ENCODE measurements at regions not wholly inside any gene's neighbourhood (a gene's known extent, or its start where the extent isn't known, plus 50 kb on each side); places are given as distances from the start of the nearest gene placed in this dataset.

- TF ChIP-seq, protein P1, sequence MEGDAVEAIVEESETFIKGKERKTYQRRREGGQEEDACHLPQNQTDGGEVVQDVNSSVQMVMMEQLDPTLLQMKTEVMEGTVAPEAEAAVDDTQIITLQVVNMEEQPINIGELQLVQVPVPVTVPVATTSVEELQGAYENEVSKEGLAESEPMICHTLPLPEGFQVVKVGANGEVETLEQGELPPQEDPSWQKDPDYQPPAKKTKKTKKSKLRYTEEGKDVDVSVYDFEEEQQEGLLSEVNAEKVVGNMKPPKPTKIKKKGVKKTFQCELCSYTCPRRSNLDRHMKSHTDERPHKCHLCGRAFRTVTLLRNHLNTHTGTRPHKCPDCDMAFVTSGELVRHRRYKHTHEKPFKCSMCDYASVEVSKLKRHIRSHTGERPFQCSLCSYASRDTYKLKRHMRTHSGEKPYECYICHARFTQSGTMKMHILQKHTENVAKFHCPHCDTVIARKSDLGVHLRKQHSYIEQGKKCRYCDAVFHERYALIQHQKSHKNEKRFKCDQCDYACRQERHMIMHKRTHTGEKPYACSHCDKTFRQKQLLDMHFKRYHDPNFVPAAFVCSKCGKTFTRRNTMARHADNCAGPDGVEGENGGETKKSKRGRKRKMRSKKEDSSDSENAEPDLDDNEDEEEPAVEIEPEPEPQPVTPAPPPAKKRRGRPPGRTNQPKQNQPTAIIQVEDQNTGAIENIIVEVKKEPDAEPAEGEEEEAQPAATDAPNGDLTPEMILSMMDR (IDR thresholded peaks at IDR 0.05), result no peak
- no peak for TF ChIP-seq POLR2A (IDR thresholded peaks at IDR 0.05)
Measured at GRCh38 chr13:85742355-85742754, 56.9 kb downstream of the SLITRK6 start.
